HG03571 (cell line): ENCODE measurements at regions not wholly inside any gene's neighbourhood (a gene's known extent, or its start where the extent isn't known, plus 50 kb on each side); places are given as distances from the start of the nearest gene placed in this dataset.

Source experiments
- ATAC-seq: cut with Tn5 transposase; IDR thresholded peaks from one replicate; pipeline ENCODE4 v1.9.1; 2021; ENCODE audit not compliant: unreplicated experiment

DNA sequence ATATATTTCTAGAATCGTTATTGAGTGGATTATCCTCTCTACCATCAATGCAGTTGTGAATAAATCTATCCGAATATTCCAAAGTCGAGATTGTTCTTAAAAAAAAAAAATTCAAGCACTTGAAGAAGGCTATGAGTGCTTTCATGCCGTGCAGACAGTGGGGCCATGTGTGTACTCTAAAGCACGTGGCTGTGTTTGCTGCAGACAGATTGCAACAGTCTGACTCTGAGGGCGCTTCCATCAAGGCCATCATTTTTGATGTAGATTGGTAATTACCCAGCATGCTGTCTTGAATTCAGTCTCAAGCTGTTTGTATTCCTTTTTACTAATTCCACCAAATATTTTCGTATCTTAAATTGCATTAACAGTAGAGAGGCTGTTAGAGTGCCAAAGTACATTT, 325.9 kb upstream of the LINC00305 start:
- no peak for ATAC-seq

DNA sequence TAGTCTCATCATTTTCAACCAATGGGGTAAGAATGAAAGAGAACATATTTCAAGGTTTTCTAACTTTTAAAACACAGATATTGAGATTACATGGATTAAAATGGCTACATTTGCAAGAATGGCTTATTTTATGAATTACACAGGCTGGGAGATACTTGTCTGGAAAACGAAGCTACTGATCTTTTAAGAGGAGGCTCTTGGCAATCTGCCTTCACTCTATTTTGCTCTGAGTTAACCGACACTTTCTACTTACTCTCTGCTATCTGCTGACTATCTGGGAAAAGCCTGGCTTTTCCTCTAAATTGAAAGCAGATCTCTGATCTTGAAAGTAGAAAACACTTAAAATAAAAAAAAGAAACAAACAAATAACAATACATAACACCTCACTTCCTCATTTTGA, 325.4 kb upstream of the LINC00305 start:
- no peak for ATAC-seq

DNA sequence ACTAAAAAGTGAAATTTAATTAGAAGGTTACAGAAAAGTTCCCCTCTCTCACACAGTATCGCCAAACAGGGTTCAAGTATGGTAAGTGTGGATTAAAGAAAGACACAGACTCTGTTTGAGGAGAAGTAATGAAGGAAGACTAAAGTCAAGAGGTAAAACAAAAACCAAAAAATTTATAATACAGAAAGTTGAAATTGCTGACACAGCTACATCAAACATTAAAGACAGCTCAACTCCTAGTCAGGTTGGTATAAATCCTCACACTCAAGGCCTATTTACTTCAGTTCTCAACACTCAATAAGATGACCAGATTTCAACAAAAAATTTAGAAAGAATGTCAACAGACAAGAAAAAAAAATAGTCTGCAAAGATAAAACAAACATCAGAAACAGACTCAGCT, 300.5 kb upstream of the LINC00305 start:
- ATAC-seq = no peak

DNA sequence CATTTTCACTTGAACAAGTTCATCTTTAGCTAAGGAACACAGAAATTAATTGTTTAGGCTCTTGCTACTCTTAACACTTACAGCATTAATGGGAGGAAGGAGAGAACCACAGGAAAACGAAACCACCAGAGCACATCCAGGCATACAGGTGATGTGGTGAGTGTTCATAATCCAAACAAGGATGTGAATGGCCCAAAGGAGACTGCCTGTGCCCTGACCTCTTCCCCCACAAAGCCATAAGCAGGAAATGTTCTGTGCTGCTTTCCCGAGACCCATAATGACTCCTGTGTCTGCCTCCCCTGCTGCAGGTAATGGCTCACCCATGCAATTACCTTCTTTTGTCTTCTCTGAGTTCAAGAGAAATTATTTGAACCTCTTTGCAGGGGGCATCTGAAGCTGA, 295.9 kb upstream of the LINC00305 start:
- no peak for ATAC-seq

DNA sequence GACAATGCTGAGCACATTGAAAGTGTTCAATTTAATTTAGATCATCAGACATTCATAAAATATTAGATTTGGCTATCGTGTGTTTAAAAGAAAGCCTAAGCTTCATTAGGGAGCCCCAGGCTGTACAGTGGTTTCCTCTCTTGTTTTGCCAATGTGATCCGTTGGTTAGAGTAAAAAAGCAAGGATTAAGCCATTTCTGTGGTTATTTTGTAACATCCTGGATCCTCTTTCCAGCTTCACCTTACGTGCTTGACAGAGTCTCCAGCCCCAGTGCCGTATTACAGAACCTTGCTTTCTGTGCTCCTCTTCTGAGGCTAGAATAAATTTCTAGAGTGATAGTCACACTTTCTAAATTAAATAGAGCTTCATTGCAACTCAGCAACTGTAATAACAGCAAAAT, 289.3 kb upstream of the LINC00305 start:
- no peak for ATAC-seq

- ATAC-seq = no peak
Observed at GRCh38 chr18:64436111-64436510, 287.2 kb upstream of the LINC00305 start.

DNA sequence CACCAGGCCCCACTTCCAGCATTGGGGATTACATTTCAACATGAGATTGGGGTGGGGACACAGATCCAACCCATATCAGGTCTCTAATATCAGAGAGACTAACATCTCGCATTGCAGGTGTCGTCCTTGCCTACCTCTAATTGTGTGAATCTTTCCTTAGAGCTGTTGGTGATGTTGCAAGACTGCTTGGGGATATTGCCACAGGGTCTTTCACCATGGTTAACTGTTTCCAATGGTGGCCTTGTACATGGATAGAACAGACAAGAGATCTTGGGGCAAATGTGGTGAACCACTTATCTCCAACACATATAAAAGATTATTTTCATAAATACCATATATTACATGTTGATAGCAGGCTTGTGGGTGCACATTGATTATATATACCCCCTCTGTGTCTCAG, 270.3 kb upstream of the LINC00305 start:
- no peak for ATAC-seq

DNA sequence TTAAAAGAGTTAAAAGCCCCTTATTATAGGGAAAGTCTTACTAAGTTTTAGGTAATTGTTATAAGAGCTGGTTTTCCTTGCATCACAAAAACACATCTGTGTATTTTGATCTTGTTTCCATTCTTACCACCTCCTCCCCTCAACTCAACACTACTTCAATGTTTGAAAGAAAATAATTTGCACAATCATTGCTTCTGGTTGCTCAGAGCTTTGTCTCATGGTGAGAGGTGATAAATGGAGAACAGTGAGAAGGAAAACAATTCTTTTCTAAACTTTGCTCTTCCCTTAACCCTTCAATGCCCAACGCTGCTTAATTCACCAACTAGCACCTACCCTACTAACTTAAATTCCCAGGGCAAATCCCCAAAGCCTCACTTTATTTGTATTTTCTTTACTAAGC, 268.1 kb upstream of the LINC00305 start:
- no peak for ATAC-seq

DNA sequence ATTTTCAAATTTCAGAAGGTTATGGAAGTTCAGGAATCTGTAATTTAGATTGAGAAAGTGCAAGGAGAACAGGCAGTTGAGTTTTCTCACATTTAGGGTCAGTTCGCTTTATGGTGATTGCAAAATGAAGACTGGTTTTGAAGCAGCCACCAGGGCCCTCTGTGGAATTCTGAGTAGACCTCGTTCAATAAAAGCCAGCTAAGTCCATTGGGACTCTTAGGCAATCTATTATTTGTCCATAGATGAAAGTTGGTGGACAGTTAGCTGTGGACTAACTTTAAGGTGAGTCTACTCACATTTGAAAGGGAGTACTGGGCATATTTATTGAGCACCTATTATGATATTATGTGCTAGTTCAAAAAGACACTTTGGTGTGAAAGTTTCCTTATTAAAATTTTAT, 266.3 kb upstream of the LINC00305 start:
- ATAC-seq = no peak

GRCh38 chr18:64410685-64411084, 261.8 kb upstream of the LINC00305 start:
- no peak for ATAC-seq

GRCh38 chr18:64409511-64409910, 260.6 kb upstream of the LINC00305 start:
- ATAC-seq = no peak

DNA sequence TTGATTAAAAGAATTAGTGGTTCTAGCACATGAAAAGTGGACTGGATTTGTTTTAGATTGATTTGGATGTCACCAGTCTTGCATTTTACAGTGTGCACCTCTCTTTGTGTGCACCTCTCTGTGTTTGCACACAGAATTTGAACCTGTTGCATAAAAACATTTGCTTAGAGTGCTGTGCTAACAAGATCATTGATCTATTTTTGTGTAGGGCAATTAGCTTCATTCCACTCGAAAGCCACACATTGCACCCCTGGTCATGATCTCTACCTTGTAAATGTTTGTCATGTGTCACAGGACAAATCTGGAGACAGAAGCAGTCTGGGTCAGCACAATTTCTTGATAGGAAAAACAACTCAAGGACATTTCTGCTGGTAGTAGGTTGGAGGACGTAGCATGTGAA, 258.7 kb upstream of the LINC00305 start:
- no peak for ATAC-seq

DNA sequence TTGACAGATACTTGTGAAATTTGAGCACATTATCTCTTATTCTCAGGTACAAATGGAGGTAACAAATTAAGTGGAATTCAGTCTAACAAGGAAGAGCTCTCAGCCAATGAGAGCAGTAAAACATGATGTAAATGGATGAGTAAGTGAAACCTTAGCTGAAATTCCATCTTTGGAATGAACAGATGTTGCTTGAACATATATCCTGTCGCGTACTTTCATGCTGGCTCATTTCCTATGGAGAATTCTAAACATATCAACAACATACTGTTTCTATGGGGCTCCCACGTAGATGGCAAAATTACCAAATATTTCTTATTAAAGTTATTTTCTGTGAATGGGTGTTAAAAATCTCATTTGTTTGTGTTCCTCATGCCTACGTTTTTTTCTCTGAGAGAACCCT, 256.3 kb upstream of the LINC00305 start:
- no peak for ATAC-seq

DNA sequence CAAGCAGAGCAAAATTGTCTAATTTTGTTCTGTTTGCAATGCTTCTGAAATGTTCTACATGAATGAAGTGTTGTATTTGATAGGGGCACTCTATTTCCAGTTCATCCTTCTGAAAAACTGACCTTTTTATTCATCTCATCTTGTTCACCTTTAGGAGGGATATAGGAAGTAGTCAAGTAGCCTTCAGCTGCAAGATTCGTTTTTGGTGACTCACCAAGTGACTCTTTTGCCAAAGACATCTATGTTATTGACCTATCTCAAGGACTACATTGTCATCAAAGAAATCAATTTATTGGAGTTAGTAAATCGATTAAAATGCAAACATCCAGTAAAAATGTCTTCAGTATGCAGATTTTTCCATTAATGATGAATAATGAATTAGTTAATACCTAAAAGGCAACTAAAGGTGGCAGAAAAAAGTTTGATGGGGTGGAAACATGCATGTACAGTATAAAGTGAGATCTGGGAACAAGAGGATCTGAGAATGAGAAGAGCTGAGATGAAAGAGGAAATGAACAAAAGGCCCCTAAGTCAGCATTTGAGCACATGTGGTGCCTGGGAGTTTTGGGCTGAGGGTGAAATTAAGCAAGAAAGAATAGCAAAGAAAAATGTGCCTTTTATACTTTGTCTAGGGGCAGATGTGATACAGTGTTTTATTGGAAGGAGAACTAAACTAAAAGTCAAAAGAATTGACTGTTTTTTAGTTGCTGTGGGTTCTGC, 255.1 kb upstream of the LINC00305 start:
- no peak for ATAC-seq

DNA sequence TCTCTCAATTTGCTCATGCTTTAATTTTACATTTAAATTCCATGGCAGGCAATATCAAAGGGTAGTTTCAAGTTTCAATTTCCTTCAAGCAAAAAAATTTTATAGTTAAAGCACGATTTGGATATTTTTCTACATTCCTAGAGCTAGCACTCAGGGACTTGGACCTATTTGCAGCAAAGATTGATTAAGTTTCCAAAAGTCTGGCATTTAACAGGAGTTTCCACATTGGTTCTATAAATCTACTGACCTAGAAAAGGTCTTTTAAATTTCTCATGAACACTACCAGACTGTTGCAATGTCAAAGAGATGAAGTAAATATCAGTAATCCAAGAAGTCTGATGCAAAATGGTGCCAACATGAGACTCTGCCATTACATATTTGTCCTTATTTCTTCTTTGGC, 253.7 kb upstream of the LINC00305 start:
- ATAC-seq = no peak

DNA sequence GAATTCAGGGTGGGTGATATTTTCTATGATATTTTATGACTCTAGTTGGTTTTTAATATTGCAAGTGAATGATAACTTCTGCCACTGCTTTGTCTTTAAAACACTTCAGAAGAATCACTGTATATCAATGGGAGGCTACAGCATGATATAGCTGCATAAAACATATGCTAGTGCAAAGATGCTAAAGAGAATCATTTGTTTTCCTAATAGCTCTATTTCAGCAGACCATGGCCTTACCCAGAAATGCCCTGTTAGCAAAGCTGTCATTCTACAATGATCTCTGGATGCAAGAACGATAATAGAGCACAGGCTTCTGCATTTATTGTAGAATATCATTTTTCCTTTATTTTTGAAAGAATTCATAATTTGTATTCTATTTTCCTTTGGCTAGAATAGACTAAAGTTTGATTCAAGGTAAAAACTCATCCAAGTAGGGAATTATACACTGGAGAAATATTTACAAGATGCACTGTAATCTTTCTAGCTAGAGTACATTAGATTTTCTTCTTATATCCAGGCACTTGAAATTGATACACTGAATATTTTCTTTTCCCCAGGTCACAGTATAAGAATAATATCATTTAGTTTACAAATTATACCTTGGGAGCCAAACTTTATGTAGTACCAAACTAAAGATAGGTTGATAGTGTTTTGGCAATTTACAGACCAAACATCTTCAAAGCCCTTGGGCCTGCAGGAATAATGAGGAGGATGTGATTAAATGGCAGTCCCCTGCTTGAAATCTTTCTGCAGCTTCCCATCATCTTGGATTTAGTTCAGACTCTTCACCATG, 252.6 kb upstream of the LINC00305 start:
- ATAC-seq = no peak

- ATAC-seq = no peak
Observed at GRCh38 chr18:64399566-64399965, 250.7 kb upstream of the LINC00305 start.

- no peak for ATAC-seq
Observed at GRCh38 chr18:64398320-64398719, 249.4 kb upstream of the LINC00305 start.

- ATAC-seq = no peak
Observed at GRCh38 chr18:64392202-64392601, 243.3 kb upstream of the LINC00305 start.

DNA sequence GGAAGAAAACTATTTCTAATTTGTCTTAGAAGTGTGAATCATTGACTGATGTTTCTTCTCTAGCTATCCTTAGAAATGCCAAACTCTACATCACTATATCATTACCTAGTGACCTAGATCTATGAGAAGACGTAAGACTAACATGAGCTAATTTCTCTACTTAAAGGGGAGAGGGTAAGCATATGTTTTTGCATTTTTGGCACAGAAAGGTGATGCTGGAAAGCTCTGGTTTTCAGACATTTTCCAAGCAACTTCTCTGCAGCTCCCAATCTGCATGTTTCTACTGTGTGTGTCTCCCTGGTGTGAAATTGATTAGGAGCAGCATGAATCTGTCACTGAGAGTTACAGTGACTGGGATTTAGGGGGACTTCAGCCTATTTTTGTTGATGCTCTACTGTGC, 235.2 kb upstream of the LINC00305 start:
- no peak for ATAC-seq

DNA sequence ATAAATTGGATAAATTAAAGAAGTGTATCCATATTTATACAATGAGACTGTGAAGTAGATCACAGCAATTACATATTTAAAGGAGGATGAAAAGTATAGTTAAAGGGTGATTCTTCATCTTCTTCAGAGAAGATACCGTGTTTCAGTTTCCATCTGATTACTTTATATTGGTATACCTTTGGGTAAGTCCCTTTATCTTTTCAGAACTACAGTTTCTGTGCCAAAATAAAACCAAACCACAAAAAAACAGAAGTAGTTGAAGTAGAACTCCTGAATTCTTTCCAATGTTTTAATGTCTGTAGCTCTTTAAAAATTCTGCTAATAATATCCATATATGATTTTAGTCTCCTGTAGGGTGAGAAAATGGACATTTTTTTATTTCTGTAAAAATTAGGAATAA, 231.2 kb upstream of the LINC00305 start:
- ATAC-seq = peak; percentile 87

DNA sequence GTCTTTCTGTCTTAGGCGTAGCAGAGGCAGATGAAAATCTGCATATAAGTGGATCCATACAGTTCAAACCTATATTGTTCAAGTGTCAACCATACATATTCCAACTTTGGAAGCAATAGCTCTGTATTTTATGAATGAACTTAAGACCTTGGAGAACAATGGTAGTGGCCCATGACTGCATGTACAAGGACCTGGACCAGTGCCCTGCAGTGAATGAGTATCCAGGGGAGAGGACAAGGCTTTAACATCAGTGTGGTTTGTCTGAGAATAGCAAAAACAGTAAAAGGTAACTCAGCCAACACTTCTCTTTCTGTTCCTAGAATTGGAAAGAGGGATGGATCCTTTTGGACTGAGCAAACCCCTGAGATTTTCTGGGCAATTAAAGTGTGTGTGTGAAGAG, 230.8 kb upstream of the LINC00305 start:
- ATAC-seq = no peak

GRCh38 chr18:64377446-64377845, 228.6 kb upstream of the LINC00305 start:
- no peak for ATAC-seq
